Amniotic epithelial cell (primary cell): ENCODE measurements at regions not wholly inside any gene's neighbourhood (a gene's known extent, or its start where the extent isn't known, plus 50 kb on each side); places are given as distances from the start of the nearest gene placed in this dataset.
A peak's percentile ranks its signal among the peaks of the same experiment; 100 is the strongest.
"Not testable (repeated sequence)": the region's sequence is repeated elsewhere in the genome, so short reads cannot be mapped to it uniquely, and the experiment has no call there.

Source experiments
- DNase-seq: peaks from one replicate; pipeline ENCODE4 v3.0.0-alpha.2; 2010; ENCODE audit warnings: low read depth

- not testable (repeated sequence) for DNase-seq
These were observed 51.0 kb upstream of the UBE2Q2 start for GRCh38 chr15:75792236-75792635.

GRCh38 chr15:75791337-75791713 lies 51.9 kb upstream of the UBE2Q2 start:
- no peak for DNase-seq

GRCh38 chr15:75790631-75791336 lies 52.5 kb upstream of the UBE2Q2 start:
- no peak for DNase-seq

GRCh38 chr15:75786575-75786947 lies 56.7 kb upstream of the UBE2Q2 start:
- DNase-seq: no peak

GRCh38 chr15:75785771-75786574 lies 57.3 kb upstream of the UBE2Q2 start:
- DNase-seq: no peak

GRCh38 chr15:75784511-75785480 lies 58.5 kb upstream of the UBE2Q2 start:
- not testable (repeated sequence) for DNase-seq

- not testable (repeated sequence) for DNase-seq
These were observed 59.7 kb upstream of the UBE2Q2 start for GRCh38 chr15:75783566-75783965.

- no peak for DNase-seq
These were observed 60.3 kb upstream of the UBE2Q2 start for GRCh38 chr15:75782926-75783325.

GRCh38 chr15:75780995-75781394 lies 62.3 kb upstream of the UBE2Q2 start:
- not testable (repeated sequence) for DNase-seq

- DNase-seq: no peak
These were observed 63.7 kb upstream of the UBE2Q2 start for GRCh38 chr15:75779504-75779903.

GRCh38 chr15:75776871-75777610 lies 64.4 kb upstream of the CSPG4 start:
- DNase-seq: peak; percentile 52

- peak; percentile 35 for DNase-seq
These were observed 63.4 kb upstream of the CSPG4 start for GRCh38 chr15:75776065-75776423.

GRCh38 chr15:75775296-75776064 lies 62.8 kb upstream of the CSPG4 start:
- no peak for DNase-seq

GRCh38 chr15:75773974-75774373 lies 61.3 kb upstream of the CSPG4 start:
- DNase-seq: not testable (repeated sequence)

- not testable (repeated sequence) for DNase-seq
These were observed 58.4 kb upstream of the CSPG4 start for GRCh38 chr15:75771054-75771453.

GRCh38 chr15:75770131-75770530 lies 57.5 kb upstream of the CSPG4 start:
- DNase-seq: no peak

GRCh38 chr15:75768526-75768925 lies 55.9 kb upstream of the CSPG4 start:
- DNase-seq: not testable (repeated sequence)

- not testable (repeated sequence) for DNase-seq
These were observed 53.1 kb upstream of the CSPG4 start for GRCh38 chr15:75765551-75766305.

GRCh38 chr15:75764845-75765550 lies 52.4 kb upstream of the CSPG4 start:
- not testable (repeated sequence) for DNase-seq
